ENCODE measurements at regions not wholly inside any gene's neighbourhood (a gene's known extent, or its start where the extent isn't known, plus 50 kb on each side); places are given as distances from the start of the nearest gene placed in this dataset.

DNA sequence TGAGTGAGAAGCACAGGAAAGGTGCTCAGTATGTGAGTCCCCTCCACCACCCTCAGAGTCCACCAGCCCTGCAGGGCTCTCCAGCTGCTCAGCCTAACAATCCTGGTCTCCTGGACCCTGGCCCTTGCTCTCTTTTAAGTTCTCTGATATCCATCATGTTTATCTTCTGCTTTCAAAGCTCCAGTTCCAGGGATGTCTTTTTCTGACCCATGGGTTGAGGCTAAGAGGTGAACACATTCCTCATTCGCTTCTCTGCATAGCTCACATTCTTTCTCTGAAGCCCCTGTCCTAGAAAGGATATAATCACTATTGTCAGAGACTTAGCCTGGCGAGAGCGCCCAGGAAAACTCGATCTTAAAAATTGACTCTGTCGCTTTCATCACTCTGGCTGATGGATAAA lies 86.4 kb downstream of the ARL4C start:
- Histone ChIP-seq H3K9me3 (no peaks in the 10 kb centered on the region), H3K4me3 (no peak overlapping the region), H3K27me3 (replicated peaks; ENCODE audit: insufficient read depth) (no peaks in the 10 kb centered on the region), H3K36me3 (no peaks in the 10 kb centered on the region), H3K4me1 (replicated peaks) (no peaks in the 10 kb centered on the region), H3K27ac (no peak overlapping the region)
- DNase-seq (ENCODE audit: low spot score): no peak
- WGBS: 74% methylated on average over 5 of the region's 5 CpGs
- TF ChIP-seq, protein P1, sequence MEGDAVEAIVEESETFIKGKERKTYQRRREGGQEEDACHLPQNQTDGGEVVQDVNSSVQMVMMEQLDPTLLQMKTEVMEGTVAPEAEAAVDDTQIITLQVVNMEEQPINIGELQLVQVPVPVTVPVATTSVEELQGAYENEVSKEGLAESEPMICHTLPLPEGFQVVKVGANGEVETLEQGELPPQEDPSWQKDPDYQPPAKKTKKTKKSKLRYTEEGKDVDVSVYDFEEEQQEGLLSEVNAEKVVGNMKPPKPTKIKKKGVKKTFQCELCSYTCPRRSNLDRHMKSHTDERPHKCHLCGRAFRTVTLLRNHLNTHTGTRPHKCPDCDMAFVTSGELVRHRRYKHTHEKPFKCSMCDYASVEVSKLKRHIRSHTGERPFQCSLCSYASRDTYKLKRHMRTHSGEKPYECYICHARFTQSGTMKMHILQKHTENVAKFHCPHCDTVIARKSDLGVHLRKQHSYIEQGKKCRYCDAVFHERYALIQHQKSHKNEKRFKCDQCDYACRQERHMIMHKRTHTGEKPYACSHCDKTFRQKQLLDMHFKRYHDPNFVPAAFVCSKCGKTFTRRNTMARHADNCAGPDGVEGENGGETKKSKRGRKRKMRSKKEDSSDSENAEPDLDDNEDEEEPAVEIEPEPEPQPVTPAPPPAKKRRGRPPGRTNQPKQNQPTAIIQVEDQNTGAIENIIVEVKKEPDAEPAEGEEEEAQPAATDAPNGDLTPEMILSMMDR (IDR thresholded peaks at IDR 0.05): no peak
- TF ChIP-seq POLR2A (IDR thresholded peaks at IDR 0.05) (no peak), POLR2AphosphoS5 (IDR thresholded peaks at IDR 0.05) (no peak)
- intact Hi-C loops (cut with DNase I): no loop called here

DNA sequence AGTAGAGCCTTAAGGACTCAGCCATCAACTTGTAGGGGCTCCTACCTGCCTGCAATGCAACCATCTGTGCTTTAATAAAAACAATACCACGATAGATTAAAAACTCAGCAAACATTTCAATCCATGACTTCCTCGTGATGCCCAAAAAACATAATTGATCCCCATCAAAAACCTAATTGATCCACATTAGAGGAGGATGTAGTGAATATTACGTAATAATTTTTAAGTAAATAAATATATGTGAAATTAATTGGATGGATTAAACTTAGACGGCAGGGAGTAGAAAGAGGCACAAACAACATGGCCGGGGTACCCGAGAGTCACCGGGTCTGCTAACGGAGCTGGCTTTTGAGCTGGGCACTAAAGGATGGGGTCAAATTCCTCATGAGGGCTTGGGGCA lies 87.3 kb downstream of the ARL4C start:
- DNase-seq (ENCODE audit: low spot score): no peak
- Histone ChIP-seq H3K27me3 (replicated peaks; ENCODE audit: insufficient read depth) (no peaks in the 10 kb centered on the region), H3K27ac (no peak overlapping the region), H3K9me3 (no peaks in the 10 kb centered on the region), H3K36me3 (no peaks in the 10 kb centered on the region), H3K4me3 (no peak overlapping the region), H3K4me1 (replicated peaks) (no peaks in the 10 kb centered on the region)
- 94% methylated on average over 8 of the region's 8 CpGs for WGBS
- intact Hi-C loops (cut with DNase I): no loop called here
- TF ChIP-seq, protein P1 (IDR thresholded peaks at IDR 0.05): no peak
- TF ChIP-seq POLR2A (IDR thresholded peaks at IDR 0.05) (no peak), POLR2AphosphoS5 (IDR thresholded peaks at IDR 0.05) (no peak)

DNA sequence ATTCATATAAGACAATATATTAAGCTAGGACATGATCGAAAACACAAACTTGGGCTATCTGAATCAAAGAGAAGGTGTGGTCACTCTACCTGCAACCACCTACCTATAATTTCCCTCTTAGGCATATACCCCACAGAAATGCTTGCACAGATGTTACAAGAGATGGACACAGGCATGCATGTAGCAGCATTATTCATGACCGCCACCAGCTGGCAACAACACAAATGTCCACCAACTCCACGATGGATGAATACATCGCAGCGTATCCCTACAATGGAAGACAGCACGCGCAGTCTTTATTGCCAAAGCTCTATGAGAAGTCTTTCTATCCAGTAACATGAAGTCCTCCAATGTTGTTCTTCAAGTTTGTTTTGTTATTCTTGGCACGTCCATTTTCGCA lies 90.8 kb downstream of the ARL4C start:
- intact Hi-C loops (cut with DNase I): no loop called here

DNA sequence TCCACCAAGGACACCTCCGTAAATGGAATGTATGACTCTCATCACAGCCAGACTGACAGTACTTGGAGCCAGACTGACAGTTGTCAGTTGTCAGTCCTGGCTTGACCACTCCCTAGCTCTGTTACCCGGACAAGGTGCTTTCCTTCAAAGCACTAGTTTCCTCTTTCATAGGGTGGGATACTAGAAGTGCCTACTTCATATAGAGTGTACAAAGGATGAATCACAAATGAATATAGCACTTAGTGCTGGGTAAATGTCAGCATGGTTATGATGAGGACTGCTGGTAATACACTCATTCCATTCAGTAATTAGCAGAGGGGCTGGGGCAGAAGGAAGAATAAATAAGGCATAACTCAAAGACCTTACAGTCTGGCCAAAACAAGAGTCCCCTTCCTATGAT lies 91.4 kb downstream of the ARL4C start:
- TF ChIP-seq, protein P1 (IDR thresholded peaks at IDR 0.05): no peak
- TF ChIP-seq POLR2A (IDR thresholded peaks at IDR 0.05): no peak
- TF ChIP-seq POLR2AphosphoS5 (IDR thresholded peaks at IDR 0.05): no peak
- DNase-seq (ENCODE audit: low spot score): no peak

More for the DNA sequence above, 90.8 kb downstream of the ARL4C start:
- no peak for DNase-seq (ENCODE audit: low spot score)
- TF ChIP-seq, protein P1 (IDR thresholded peaks at IDR 0.05): no peak
- TF ChIP-seq POLR2A (IDR thresholded peaks at IDR 0.05) (no peak), POLR2AphosphoS5 (IDR thresholded peaks at IDR 0.05) (no peak)
- H3K9me3 ChIP-seq: no peaks in the 10 kb centered on the region
- no peak overlapping the region for H3K27ac ChIP-seq
- H3K4me1 ChIP-seq (replicated peaks): no peaks in the 10 kb centered on the region
- H3K4me3 ChIP-seq: no peak overlapping the region
- H3K36me3 ChIP-seq: no peaks in the 10 kb centered on the region
- no peaks in the 10 kb centered on the region for H3K27me3 ChIP-seq (replicated peaks; ENCODE audit: insufficient read depth)
- WGBS: 84% methylated on average over 9 of the region's 9 CpGs

DNA sequence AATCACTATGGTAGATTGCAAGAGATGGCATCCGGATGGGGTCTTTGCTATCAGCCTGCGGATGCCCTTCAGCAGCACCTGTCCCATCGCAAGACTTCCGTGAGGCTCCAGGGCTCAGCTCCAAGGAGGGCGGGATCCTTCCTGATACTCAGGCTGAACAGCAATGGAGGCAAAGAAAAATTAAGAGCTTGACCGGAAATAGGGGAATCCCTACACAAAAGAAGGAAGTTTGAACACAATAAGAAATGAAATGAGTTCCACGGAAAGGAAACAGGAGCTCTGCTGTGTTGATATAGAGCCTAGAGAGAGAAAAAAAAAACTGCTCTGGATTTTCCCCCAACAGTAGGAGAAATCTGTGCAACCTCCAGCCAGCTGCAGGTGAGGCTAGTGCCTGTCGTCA lies 91.9 kb downstream of the ARL4C start:
- H3K36me3 ChIP-seq: no peaks in the 10 kb centered on the region
- no peak overlapping the region for H3K27ac ChIP-seq
- no peak for TF ChIP-seq POLR2A (IDR thresholded peaks at IDR 0.05)
- no peak for TF ChIP-seq POLR2AphosphoS5 (IDR thresholded peaks at IDR 0.05)
- TF ChIP-seq, protein P1 (IDR thresholded peaks at IDR 0.05): no peak
- no peak overlapping the region for H3K4me3 ChIP-seq
- WGBS: 75% methylated on average over 8 of the region's 8 CpGs
- intact Hi-C loops (cut with DNase I): no loop called here
- DNase-seq (ENCODE audit: low spot score): no peak
- no peaks in the 10 kb centered on the region for H3K27me3 ChIP-seq (replicated peaks; ENCODE audit: insufficient read depth)
- no peaks in the 10 kb centered on the region for H3K4me1 ChIP-seq (replicated peaks)
- no peaks in the 10 kb centered on the region for H3K9me3 ChIP-seq

More for the DNA sequence above, 91.4 kb downstream of the ARL4C start:
- no peaks in the 10 kb centered on the region for H3K4me1 ChIP-seq (replicated peaks)
- WGBS: 80% methylated on average over 2 of the region's 2 CpGs
- no peaks in the 10 kb centered on the region for H3K36me3 ChIP-seq
- H3K9me3 ChIP-seq: no peaks in the 10 kb centered on the region
- H3K27ac ChIP-seq: no peak overlapping the region
- H3K4me3 ChIP-seq: no peak overlapping the region
- no peaks in the 10 kb centered on the region for H3K27me3 ChIP-seq (replicated peaks; ENCODE audit: insufficient read depth)
- intact Hi-C loops (cut with DNase I): no loop called here

All from prostate gland (tissue), 2 donors.